HepG2 (cell line): ENCODE measurements at regions not wholly inside any gene's neighbourhood (a gene's known extent, or its start where the extent isn't known, plus 50 kb on each side); places are given as distances from the start of the nearest gene placed in this dataset.

Experiments used
- ATAC-seq: fragments of 200-7000 bp; cut with Tn5 transposase; 3 replicates; pipeline ENCODE4 v1.9.1; 2020; ENCODE audit warnings: mild to moderate bottlenecking, moderate library complexity
- BruUV-seq: library from RNA; stranded (reverse); fragments of 400-500 nt; replicated peaks from 2 replicates; lab custom pipeline; 2021; lab: Mats Ljungman, UMichigan
- CTCF ChIA-PET: fragments of 300-600 bp; formaldehyde crosslinking; extraction: SDS; loops from one replicate; lab custom pipeline; 2021; ENCODE audit warnings: low total read pairs, inconsistent platforms, low intra/inter-chr PET ratio; lab: Yijun Ruan, JAX
- POLR2A ChIA-PET: fragments of 350-600 bp; sonication (Branson Sonifier 250); formaldehyde crosslinking; loops from one replicate; lab custom pipeline; 2020; ENCODE audit warnings: antibody characterized with exemption, inconsistent platforms; lab: Yijun Ruan, JAX
- DNase-seq: peaks from one replicate; pipeline ENCODE4 v3.0.0-alpha.2; 2015; ENCODE audit warnings: low spot score
- FAIRE-seq: peaks from 3 replicates; lab custom pipeline; 2011; peaks lifted over from hg19 to GRCh38; lab: Jason Lieb, UNC
- H2AFZ ChIP-seq: one replicate; pipeline ENCODE4 v1.6.1; 2011; ENCODE audit warnings: low read length, inconsistent platforms
- H3K27ac ChIP-seq: fragments of 300-600 bp; 3 replicates; pipeline ENCODE4 v1.8.0; 2011; ENCODE audit warnings: mixed run types, mild to moderate bottlenecking, mixed read lengths, low read length, inconsistent platforms; ENCODE audit not compliant: insufficient read depth; ENCODE audit errors: extremely low read length
- H3K27me3 ChIP-seq, 2 experiments: fragments of 200-600 bp in 1 of 2; 2 replicates in 1 of 2; 3 replicates in 1 of 2; pipeline versions ENCODE4 v1.6.0 to v1.8.0; 2011; ENCODE audit warnings: low read length in 2 of 2, mild to moderate bottlenecking in 2 of 2, moderate library complexity in 2 of 2, inconsistent platforms in 1 of 2; ENCODE audit not compliant: insufficient read depth in 2 of 2, control insufficient read depth in 1 of 2
- H3K36me3 ChIP-seq, 2 experiments: fragments of 200-600 bp in 1 of 2; replicated peaks in 1 of 2; 2 replicates in 1 of 2; 3 replicates in 1 of 2; pipeline versions ENCODE4 v1.5.1 to v1.8.0; 2011; ENCODE audit warnings: low read length in 2 of 2, inconsistent platforms in 1 of 2; ENCODE audit not compliant: insufficient read depth in 2 of 2, control insufficient read depth in 1 of 2
- H3K4me1 ChIP-seq: 2 replicates; pipeline ENCODE4 v1.5.1; 2012; ENCODE audit warnings: low read length, inconsistent platforms; ENCODE audit not compliant: insufficient read depth
- H3K4me2 ChIP-seq: 2 replicates; pipeline ENCODE4 v1.6.0; 2011; ENCODE audit warnings: low read depth, low read length, inconsistent platforms
- H3K4me3 ChIP-seq, 3 experiments: fragments of 200-600 bp in 1 of 3; sonication (generic), shearing (Covaris generic) in 1 of 3; replicated peaks in 1 of 3; 2 replicates each; pipeline ENCODE4 v1.5.1; 2011 to 2016; ENCODE audit warnings: low read length in 3 of 3, inconsistent platforms in 2 of 3, low read depth in 2 of 3, mild to moderate bottlenecking in 2 of 3, control low read depth in 1 of 3, mixed read lengths in 1 of 3; ENCODE audit not compliant: insufficient read depth in 1 of 3
- H3K79me2 ChIP-seq: one replicate; pipeline ENCODE4 v1.6.1; 2011; ENCODE audit warnings: low read length, inconsistent platforms; ENCODE audit not compliant: insufficient read depth
- H3K9ac ChIP-seq: 2 replicates; pipeline ENCODE4 v1.6.0; 2011; ENCODE audit warnings: mild to moderate bottlenecking, low read depth, low read length, inconsistent platforms; ENCODE audit not compliant: insufficient read depth
- H3K9me3 ChIP-seq: 2 replicates; pipeline ENCODE4 v1.5.1; 2012; ENCODE audit warnings: mild to moderate bottlenecking, low read length
- H4K20me1 ChIP-seq: 2 replicates; pipeline ENCODE4 v1.6.0; 2011; ENCODE audit warnings: inconsistent platforms, mild to moderate bottlenecking, low read length, moderate library complexity; ENCODE audit not compliant: insufficient read depth
- ARHGAP35 ChIP-seq: sonication (generic); formaldehyde crosslinking; IDR thresholded peaks from 2 replicates; pipeline ENCODE4 v1.9.0; 2022; ENCODE audit warnings: mild to moderate bottlenecking, inconsistent platforms, moderate library complexity, missing genetic modification reagents, borderline replicate concordance
- EED ChIP-seq: sonication (generic); formaldehyde crosslinking; IDR thresholded peaks from 2 replicates; pipeline ENCODE4 v1.5.0; 2020; ENCODE audit warnings: mild to moderate bottlenecking, missing genetic modification reagents
- GPN1 ChIP-seq: sonication (generic); formaldehyde crosslinking; IDR thresholded peaks from 2 replicates; pipeline ENCODE4 v1.5.1; 2020; ENCODE audit warnings: missing genetic modification reagents, borderline replicate concordance
- HDAC2 ChIP-seq: sonication (generic); formaldehyde crosslinking; IDR thresholded peaks from 2 replicates; pipeline ENCODE4 v1.4.0; 2020; ENCODE audit warnings: missing genetic modification reagents
- PRDM4 ChIP-seq: sonication (generic); formaldehyde crosslinking; IDR thresholded peaks from 2 replicates; pipeline ENCODE4 v1.9.0; 2021; ENCODE audit warnings: missing genetic modification reagents, borderline replicate concordance
- RBAK ChIP-seq: sonication (generic); formaldehyde crosslinking; IDR thresholded peaks from 2 replicates; pipeline ENCODE4 v1.5.1; 2020; ENCODE audit warnings: mild to moderate bottlenecking, missing genetic modification reagents
- TGIF2 ChIP-seq: IDR thresholded peaks from 2 replicates; pipeline ENCODE4 v1.6.1; 2016; ENCODE audit warnings: control low read depth, missing compliant biosample characterization
- ZBTB38 ChIP-seq: sonication (generic); formaldehyde crosslinking; IDR thresholded peaks from 2 replicates; pipeline ENCODE4 v1.5.1; 2020; ENCODE audit warnings: mild to moderate bottlenecking, missing genetic modification reagents
- ZNF30 ChIP-seq: sonication (generic); formaldehyde crosslinking; IDR thresholded peaks from 2 replicates; pipeline ENCODE4 v1.5.0; 2020; ENCODE audit warnings: mild to moderate bottlenecking, missing genetic modification reagents
- ZNF451 ChIP-seq: sonication (generic); formaldehyde crosslinking; IDR thresholded peaks from 2 replicates; pipeline ENCODE4 v1.5.0; 2020; ENCODE audit warnings: mild to moderate bottlenecking, missing genetic modification reagents
- ZNF589 ChIP-seq: sonication (generic); formaldehyde crosslinking; conservative IDR thresholded peaks from 2 replicates; pipeline ENCODE4 v1.8.0; 2022; ENCODE audit warnings: mild to moderate bottlenecking, moderate library complexity, missing genetic modification reagents
- ZNF713 ChIP-seq: sonication (generic); formaldehyde crosslinking; IDR thresholded peaks from 2 replicates; pipeline ENCODE4 v1.4.0; 2020; ENCODE audit warnings: mild to moderate bottlenecking, missing genetic modification reagents
- WGBS: methylation state at CpG from one replicate; pipeline ENCODE4 v1.1.6; 2017; ENCODE audit warnings: low lambda C conversion rate; 5-methylcytosine and 5-hydroxymethylcytosine counted together
- in situ Hi-C: cut with HindIII; loops from 2 replicates; pipeline ENCODE4 v1.10.0; 2017; ENCODE audit warnings: low pct_unique_long_range_greater_than_20kb; ENCODE audit not compliant: extremely low pct_ligation_motif_present
- intact Hi-C: fragments of 100-400 bp; cut with micrococcal nuclease; formaldehyde crosslinking; loops from one replicate; pipeline ENCODE4 v1.10.0; 2022; ENCODE audit not compliant: unreplicated experiment
- TF ChIP-seq, protein P1 (sequence below): sonication (generic); formaldehyde crosslinking; IDR thresholded peaks from 2 replicates; pipeline ENCODE4 v1.8.0; 2022; ENCODE audit warnings: missing genetic modification reagents, mild to moderate bottlenecking, inconsistent platforms, borderline replicate concordance
- TF ChIP-seq, protein P2 (sequence below): sonication (generic); formaldehyde crosslinking; IDR thresholded peaks from 2 replicates; pipeline ENCODE4 v1.4.0; 2020; ENCODE audit warnings: mild to moderate bottlenecking, missing genetic modification reagents
- TF ChIP-seq, protein P3 (sequence below): sonication (generic); formaldehyde crosslinking; conservative IDR thresholded peaks from 2 replicates; pipeline ENCODE4 v1.4.0; 2020; ENCODE audit warnings: mild to moderate bottlenecking, missing genetic modification reagents, moderate library complexity

GRCh38 chr11:96447208-96448110 lies 57.6 kb downstream of the JRKL start:
- no peak for DNase-seq
- 27% methylated on average over 11 of the region's 11 CpGs for WGBS
- Histone ChIP-seq H4K20me1 (no peaks in the 10 kb centered on the region), H3K27ac (no peak overlapping the region), H3K4me3 (no peak overlapping the region), H3K9me3 (no peaks in the 10 kb centered on the region), H3K4me1 (no peaks in the 10 kb centered on the region), H3K9ac (no peak overlapping the region), H3K36me3 (no peaks in the 10 kb centered on the region), H2AFZ (no peak overlapping the region), H3K4me2 (no peak overlapping the region), H3K79me2 (no peaks in the 10 kb centered on the region), H3K27me3 (peaks cover 5 to 12% of the 10 kb centered on the region in 2 experiments)
- TF ChIP-seq TGIF2 (CRISPR knock-in tag) = no peak
- TF ChIP-seq ARHGAP35 (CRISPR knock-in tag) = no peak
- TF ChIP-seq ZNF451 (CRISPR knock-in tag) = no peak
- TF ChIP-seq, protein P1, sequence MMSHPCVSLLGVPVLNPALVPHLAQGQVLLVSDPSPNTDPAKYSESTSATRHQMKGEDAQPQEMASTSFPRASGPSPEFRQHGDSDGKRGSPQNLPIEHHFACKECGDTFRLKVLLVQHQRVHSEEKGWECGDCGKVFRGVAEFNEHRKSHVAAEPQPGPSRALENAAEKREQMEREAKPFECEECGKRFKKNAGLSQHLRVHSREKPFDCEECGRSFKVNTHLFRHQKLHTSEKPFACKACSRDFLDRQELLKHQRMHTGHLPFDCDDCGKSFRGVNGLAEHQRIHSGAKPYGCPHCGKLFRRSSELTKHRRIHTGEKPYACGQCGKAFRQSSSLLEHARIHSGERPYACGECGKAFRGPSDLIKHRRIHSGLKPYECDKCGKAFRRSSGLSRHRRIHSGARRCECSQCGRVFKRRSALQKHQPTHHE (CRISPR knock-in tag) = no peak
- no peak for TF ChIP-seq GPN1 (CRISPR knock-in tag)
- TF ChIP-seq ZNF30 = no peak
- TF ChIP-seq HDAC2 = no peak
- TF ChIP-seq RBAK = no peak
- TF ChIP-seq, protein P2, sequence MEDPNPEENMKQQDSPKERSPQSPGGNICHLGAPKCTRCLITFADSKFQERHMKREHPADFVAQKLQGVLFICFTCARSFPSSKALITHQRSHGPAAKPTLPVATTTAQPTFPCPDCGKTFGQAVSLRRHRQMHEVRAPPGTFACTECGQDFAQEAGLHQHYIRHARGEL (CRISPR knock-in tag) = no peak
- TF ChIP-seq, protein P3, sequence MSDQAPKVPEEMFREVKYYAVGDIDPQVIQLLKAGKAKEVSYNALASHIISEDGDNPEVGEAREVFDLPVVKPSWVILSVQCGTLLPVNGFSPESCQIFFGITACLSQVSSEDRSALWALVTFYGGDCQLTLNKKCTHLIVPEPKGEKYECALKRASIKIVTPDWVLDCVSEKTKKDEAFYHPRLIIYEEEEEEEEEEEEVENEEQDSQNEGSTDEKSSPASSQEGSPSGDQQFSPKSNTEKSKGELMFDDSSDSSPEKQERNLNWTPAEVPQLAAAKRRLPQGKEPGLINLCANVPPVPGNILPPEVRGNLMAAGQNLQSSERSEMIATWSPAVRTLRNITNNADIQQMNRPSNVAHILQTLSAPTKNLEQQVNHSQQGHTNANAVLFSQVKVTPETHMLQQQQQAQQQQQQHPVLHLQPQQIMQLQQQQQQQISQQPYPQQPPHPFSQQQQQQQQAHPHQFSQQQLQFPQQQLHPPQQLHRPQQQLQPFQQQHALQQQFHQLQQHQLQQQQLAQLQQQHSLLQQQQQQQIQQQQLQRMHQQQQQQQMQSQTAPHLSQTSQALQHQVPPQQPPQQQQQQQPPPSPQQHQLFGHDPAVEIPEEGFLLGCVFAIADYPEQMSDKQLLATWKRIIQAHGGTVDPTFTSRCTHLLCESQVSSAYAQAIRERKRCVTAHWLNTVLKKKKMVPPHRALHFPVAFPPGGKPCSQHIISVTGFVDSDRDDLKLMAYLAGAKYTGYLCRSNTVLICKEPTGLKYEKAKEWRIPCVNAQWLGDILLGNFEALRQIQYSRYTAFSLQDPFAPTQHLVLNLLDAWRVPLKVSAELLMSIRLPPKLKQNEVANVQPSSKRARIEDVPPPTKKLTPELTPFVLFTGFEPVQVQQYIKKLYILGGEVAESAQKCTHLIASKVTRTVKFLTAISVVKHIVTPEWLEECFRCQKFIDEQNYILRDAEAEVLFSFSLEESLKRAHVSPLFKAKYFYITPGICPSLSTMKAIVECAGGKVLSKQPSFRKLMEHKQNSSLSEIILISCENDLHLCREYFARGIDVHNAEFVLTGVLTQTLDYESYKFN = no peak
- no peak for TF ChIP-seq ZBTB38 (CRISPR knock-in tag)
- TF ChIP-seq PRDM4 (CRISPR knock-in tag) = no peak
- no peak for TF ChIP-seq ZNF589
- TF ChIP-seq EED (CRISPR knock-in tag) = no peak
- no peak for TF ChIP-seq ZNF713 (CRISPR knock-in tag)
- in situ Hi-C loops (no loop called here), intact Hi-C loops (no loop called here)
- POLR2A ChIA-PET = no interaction called here
- no peak for ATAC-seq
- CTCF ChIA-PET = no interaction called here
- no TSS peak for BruUV-seq
- no peak for FAIRE-seq
